Tibial artery (tissue), 4 donors: ENCODE measurements at regions not wholly inside any gene's neighbourhood (a gene's known extent, or its start where the extent isn't known, plus 50 kb on each side); places are given as distances from the start of the nearest gene placed in this dataset.

ENCODE experiments used
- DNase-seq, 2 donors: peaks; one replicate each; pipeline ENCODE4 v3.0.0-alpha.2; 2019
- H3K27ac ChIP-seq, 2 donors: fragments of 200-600 bp; sonication (generic) in 1 of 2; 1 replicate in 1 of 2; 2 replicates in 1 of 2; pipeline ENCODE4 v1.5.1; 2018 to 2019; ENCODE audit warnings: mild to moderate bottlenecking in 1 of 2
- H3K27me3 ChIP-seq, 2 donors: fragments of 200-600 bp; sonication (generic) in 1 of 2; one replicate each; pipeline versions ENCODE4 v1.5.1 to v1.6.0; 2016 to 2019
- H3K36me3 ChIP-seq, 3 donors: fragments of 200-600 bp; sonication (generic) in 2 of 3; one replicate each; pipeline ENCODE4 v1.5.1; 2016 to 2019; ENCODE audit warnings: mild to moderate bottlenecking in 2 of 3
- H3K4me1 ChIP-seq, 4 donors: fragments of 200-600 bp; sonication (generic) in 2 of 4; 1 replicate in 3 of 4; 2 replicates in 1 of 4; pipeline ENCODE4 v1.5.1; 2016 to 2019
- H3K4me3 ChIP-seq, 2 donors: fragments of 200-600 bp; sonication (generic) in 1 of 2; 1 replicate in 1 of 2; 2 replicates in 1 of 2; pipeline ENCODE4 v1.5.1; 2018 to 2019; ENCODE audit warnings: mild to moderate bottlenecking in 2 of 2
- H3K9me3 ChIP-seq, 3 donors: fragments of 200-600 bp; sonication (generic) in 1 of 3; one replicate each; pipeline ENCODE4 v1.5.1; 2016 to 2019
- intact Hi-C: fragments of 100-400 bp; cut with DNase I; formaldehyde crosslinking; loops from one replicate; pipeline ENCODE4 v1.15.0; 2023; ENCODE audit warnings: low total_unique reads
- TF ChIP-seq, protein P1 (sequence below), 2 experiments: fragments of 200-600 bp in 1 of 2; fragments of 450-650 bp in 1 of 2; IDR thresholded peaks; one replicate each; pipeline ENCODE4 v1.5.1; 2017 to 2019; ENCODE audit warnings: antibody characterized with exemption in 2 of 2, mild to moderate bottlenecking in 1 of 2, moderate library complexity in 1 of 2

DNA sequence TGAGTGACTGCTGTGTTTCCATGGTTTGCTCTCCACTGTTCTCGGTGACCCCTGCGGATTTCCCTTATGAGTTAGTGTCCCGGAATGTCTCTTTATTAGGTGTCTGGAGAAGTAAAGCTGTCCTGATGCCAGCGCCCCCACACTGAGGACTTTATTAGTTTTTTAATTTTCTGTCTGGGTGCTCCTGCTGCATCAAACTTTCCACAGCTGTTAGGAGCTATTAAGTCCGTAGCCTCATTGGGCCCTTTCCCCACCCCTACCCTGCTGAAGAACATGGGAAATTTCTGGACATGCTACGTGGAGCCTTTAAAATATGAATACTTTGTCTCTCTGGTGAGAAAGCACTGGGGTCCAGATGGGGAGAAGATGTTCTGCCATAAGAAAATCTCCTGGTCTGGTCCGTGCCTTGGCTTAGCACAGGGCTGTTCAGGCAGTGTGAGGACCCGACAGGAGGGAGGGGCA, 161.7 kb upstream of the HES1 start:
- no peak for DNase-seq
- Histone ChIP-seq H3K27ac (no peak overlapping the region), H3K27me3 (peaks cover 0 to 37% of the 10 kb centered on the region in 2 donors), H3K4me1 (peaks cover 0 to 24% (median 4%) of the 10 kb centered on the region in 4 donors), H3K9me3 (no peaks in the 10 kb centered on the region), H3K4me3 (no peak overlapping the region), H3K36me3 (no peaks in the 10 kb centered on the region)
- TF ChIP-seq, protein P1, sequence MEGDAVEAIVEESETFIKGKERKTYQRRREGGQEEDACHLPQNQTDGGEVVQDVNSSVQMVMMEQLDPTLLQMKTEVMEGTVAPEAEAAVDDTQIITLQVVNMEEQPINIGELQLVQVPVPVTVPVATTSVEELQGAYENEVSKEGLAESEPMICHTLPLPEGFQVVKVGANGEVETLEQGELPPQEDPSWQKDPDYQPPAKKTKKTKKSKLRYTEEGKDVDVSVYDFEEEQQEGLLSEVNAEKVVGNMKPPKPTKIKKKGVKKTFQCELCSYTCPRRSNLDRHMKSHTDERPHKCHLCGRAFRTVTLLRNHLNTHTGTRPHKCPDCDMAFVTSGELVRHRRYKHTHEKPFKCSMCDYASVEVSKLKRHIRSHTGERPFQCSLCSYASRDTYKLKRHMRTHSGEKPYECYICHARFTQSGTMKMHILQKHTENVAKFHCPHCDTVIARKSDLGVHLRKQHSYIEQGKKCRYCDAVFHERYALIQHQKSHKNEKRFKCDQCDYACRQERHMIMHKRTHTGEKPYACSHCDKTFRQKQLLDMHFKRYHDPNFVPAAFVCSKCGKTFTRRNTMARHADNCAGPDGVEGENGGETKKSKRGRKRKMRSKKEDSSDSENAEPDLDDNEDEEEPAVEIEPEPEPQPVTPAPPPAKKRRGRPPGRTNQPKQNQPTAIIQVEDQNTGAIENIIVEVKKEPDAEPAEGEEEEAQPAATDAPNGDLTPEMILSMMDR (IDR thresholded peaks at IDR 0.05) = no peak
- intact Hi-C loops = no loop called here

DNA sequence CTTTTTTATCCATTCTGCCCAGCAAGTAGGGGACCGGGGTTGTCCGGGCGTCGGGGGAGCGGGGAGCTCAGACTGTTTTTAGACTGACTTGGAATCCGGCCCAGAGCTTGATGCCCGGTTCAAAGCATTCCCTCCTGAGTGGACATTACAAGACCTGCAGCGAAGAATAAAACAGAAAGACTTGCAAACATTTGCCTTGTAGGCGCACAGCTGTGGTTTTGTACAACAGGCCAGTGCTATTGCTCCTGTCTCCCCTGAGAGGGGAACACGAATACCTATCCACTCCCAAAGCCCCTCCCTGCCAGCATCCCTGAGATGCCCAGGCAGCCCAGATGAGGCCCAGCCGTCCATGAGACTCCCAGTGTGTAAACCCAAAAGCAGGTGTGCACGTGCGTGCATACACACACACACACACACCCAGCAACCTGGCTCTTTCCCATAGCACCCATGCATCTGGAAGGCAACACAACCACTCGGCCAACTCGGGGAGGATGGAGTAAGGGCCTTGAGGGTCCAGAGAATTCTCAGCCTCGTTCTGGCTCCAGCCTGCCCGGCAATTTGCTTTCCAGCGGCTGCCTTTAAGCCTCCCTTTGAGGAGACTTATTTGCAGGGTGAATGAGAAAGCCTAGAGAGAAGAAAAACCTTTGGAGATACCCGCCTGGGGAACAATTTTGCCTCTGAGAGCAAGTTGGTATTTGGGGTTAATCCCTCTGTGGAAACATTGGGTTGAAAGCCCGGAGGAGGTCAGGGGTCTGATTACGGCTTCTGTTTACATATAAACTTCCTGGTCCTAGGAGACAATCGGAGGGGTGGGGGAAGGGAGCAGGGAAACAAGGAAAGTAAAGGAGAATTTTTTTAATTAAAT, 161.0 kb upstream of the HES1 start:
- DNase-seq = no peak
- intact Hi-C loops = loop anchor here (5.0 kb wide), 1 partner anchor 487 kb away; no protein-coding TSS in a partner anchor
- H3K27ac ChIP-seq = no peak overlapping the region
- no peaks in the 10 kb centered on the region for H3K9me3 ChIP-seq
- peaks cover 0 to 37% of the 10 kb centered on the region in 2 donors for H3K27me3 ChIP-seq
- H3K4me1 ChIP-seq = peaks cover 0 to 25% (median 4%) of the 10 kb centered on the region in 4 donors
- no peaks in the 10 kb centered on the region for H3K36me3 ChIP-seq
- TF ChIP-seq, protein P1 (IDR thresholded peaks at IDR 0.05) = no peak
- H3K4me3 ChIP-seq = no peak overlapping the region

DNA sequence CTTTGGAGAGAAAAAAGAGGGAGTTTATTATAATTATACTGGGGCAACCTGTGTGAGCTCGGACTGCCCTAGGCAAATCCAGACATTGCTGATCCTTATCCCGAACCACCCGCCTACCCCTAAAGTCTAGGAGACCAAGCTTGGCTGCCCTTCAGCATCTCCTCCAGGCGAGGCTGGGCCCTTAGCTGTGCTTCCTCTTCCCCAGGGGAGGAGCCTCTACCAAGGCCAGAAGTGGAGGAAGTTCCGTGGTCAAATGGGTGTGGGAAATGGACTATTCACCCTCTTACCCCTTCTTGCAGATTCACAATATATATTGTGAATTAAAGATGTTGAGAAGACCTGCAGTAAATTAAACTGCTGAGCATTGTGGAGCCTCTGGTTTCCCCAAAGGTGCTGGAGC, 158.3 kb upstream of the HES1 start:
- TF ChIP-seq, protein P1 (IDR thresholded peaks at IDR 0.05) = no peak
- Histone ChIP-seq H3K4me3 (no peak overlapping the region), H3K4me1 (peaks cover 0 to 20% (median 4%) of the 10 kb centered on the region in 4 donors), H3K9me3 (no peaks in the 10 kb centered on the region), H3K36me3 (no peaks in the 10 kb centered on the region), H3K27ac (no peak overlapping the region), H3K27me3 (peaks cover 0 to 41% of the 10 kb centered on the region in 2 donors)
- intact Hi-C loops = loop anchor here (5.0 kb wide), 1 partner anchor 485 kb away; no protein-coding TSS in a partner anchor
- DNase-seq = no peak

DNA sequence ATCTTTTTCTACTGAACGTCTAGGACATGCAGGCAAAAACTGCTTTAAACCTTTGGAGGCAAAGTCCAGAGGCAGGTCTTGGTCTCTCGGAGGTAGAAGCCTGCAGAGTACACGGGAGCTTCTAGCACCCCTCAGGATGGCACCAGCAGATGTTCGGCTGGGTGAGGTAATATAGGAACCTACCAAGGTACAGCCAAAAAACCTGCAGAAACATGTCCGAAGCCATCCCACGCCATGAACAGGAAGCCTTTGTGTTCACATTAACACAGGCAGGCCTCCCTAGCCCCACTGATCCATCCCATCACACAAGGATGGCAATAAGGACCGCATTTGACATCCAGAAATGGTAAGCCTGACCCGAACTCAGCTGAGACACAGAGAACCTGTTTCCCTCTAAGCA, 157.9 kb upstream of the HES1 start:
- TF ChIP-seq, protein P1 (IDR thresholded peaks at IDR 0.05) = no peak
- no peak overlapping the region for H3K4me3 ChIP-seq
- H3K27ac ChIP-seq = no peak overlapping the region
- no peaks in the 10 kb centered on the region for H3K9me3 ChIP-seq
- H3K36me3 ChIP-seq = no peaks in the 10 kb centered on the region
- intact Hi-C loops = loop anchor here (5.0 kb wide), 1 partner anchor 484 kb away; no protein-coding TSS in a partner anchor
- DNase-seq = no peak
- peaks cover 0 to 18% (median 4%) of the 10 kb centered on the region in 4 donors for H3K4me1 ChIP-seq
- H3K27me3 ChIP-seq = peaks cover 0 to 38% of the 10 kb centered on the region in 2 donors

DNA sequence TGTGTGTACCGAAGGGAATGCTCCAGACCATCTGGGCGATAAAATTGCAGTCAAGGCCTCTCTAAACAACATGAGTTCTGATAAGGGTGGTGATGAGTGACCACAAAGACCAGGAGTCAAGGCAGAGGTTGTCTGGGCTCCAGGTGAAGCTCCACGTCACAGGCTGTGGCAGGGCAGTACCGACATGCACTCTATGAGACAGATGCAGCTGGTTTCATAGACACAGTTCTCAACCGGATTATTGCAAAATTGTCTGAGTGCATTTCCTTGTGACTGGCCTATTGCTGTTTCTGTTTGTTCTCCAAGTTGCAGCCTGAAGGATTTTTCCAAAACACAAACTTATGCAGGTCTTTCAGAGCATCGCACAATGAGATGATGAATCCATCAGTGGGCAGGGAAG, 157.5 kb upstream of the HES1 start:
- H3K4me3 ChIP-seq = no peak overlapping the region
- TF ChIP-seq, protein P1 (IDR thresholded peaks at IDR 0.05) = no peak
- peaks cover 0 to 35% of the 10 kb centered on the region in 2 donors for H3K27me3 ChIP-seq
- DNase-seq = no peak
- H3K36me3 ChIP-seq = no peaks in the 10 kb centered on the region
- no peaks in the 10 kb centered on the region for H3K9me3 ChIP-seq
- intact Hi-C loops = loop anchor here (5.0 kb wide), 1 partner anchor 484 kb away; no protein-coding TSS in a partner anchor
- peaks cover 0 to 15% (median 4%) of the 10 kb centered on the region in 4 donors for H3K4me1 ChIP-seq
- no peak overlapping the region for H3K27ac ChIP-seq
